ENCODE measurements at regions not wholly inside any gene's neighbourhood (a gene's known extent, or its start where the extent isn't known, plus 50 kb on each side); places are given as distances from the start of the nearest gene placed in this dataset.

- no peak overlapping the region for H3K4me3 ChIP-seq (ENCODE audit: control insufficient read depth, low read depth, low read length)
- no peak for TF ChIP-seq CTCF (conservative IDR thresholded peaks at IDR 0.05; ENCODE audit: control insufficient read depth, insufficient read depth, low read depth, low read length)
- no peak for DNase-seq (ENCODE audit: low read depth)
Measured at GRCh38 chr22:34370711-34371110, 450.4 kb upstream of the LARGE1 start.

GRCh38 chr22:34379825-34380224, 459.5 kb upstream of the LARGE1 start:
- no peak for TF ChIP-seq CTCF (conservative IDR thresholded peaks at IDR 0.05; ENCODE audit: control insufficient read depth, insufficient read depth, low read depth, low read length)
- DNase-seq (ENCODE audit: low read depth) = no peak
- H3K4me3 ChIP-seq (ENCODE audit: control insufficient read depth, low read depth, low read length) = no peak overlapping the region

GRCh38 chr22:34380532-34380931, 460.3 kb upstream of the LARGE1 start:
- no peak for DNase-seq (ENCODE audit: low read depth)
- TF ChIP-seq CTCF (conservative IDR thresholded peaks at IDR 0.05; ENCODE audit: control insufficient read depth, insufficient read depth, low read depth, low read length) = no peak

GRCh38 chr22:34390400-34390799, 470.1 kb upstream of the LARGE1 start:
- no peak overlapping the region for H3K4me3 ChIP-seq (ENCODE audit: control insufficient read depth, low read depth, low read length)
- no peak for DNase-seq (ENCODE audit: low read depth)
- no peak for TF ChIP-seq CTCF (conservative IDR thresholded peaks at IDR 0.05; ENCODE audit: control insufficient read depth, insufficient read depth, low read depth, low read length)

More at GRCh38 chr22:34380532-34380931, 460.3 kb upstream of the LARGE1 start:
- H3K4me3 ChIP-seq (ENCODE audit: control insufficient read depth, low read depth, low read length) = no peak overlapping the region

- DNase-seq (ENCODE audit: low read depth) = no peak
- no peak overlapping the region for H3K4me3 ChIP-seq (ENCODE audit: control insufficient read depth, low read depth, low read length)
- no peak for TF ChIP-seq CTCF (conservative IDR thresholded peaks at IDR 0.05; ENCODE audit: control insufficient read depth, insufficient read depth, low read depth, low read length)
Measured at GRCh38 chr22:34395370-34395769, 475.1 kb upstream of the LARGE1 start.

GRCh38 chr22:34403667-34404066, 483.4 kb upstream of the LARGE1 start:
- TF ChIP-seq CTCF (conservative IDR thresholded peaks at IDR 0.05; ENCODE audit: control insufficient read depth, insufficient read depth, low read depth, low read length) = no peak
- DNase-seq (ENCODE audit: low read depth) = no peak
- H3K4me3 ChIP-seq (ENCODE audit: control insufficient read depth, low read depth, low read length) = no peak overlapping the region

GRCh38 chr22:34410111-34410510, 489.8 kb upstream of the LARGE1 start:
- no peak for TF ChIP-seq CTCF (conservative IDR thresholded peaks at IDR 0.05; ENCODE audit: control insufficient read depth, insufficient read depth, low read depth, low read length)
- H3K4me3 ChIP-seq (ENCODE audit: control insufficient read depth, low read depth, low read length) = no peak overlapping the region
- DNase-seq (ENCODE audit: low read depth) = no peak
